Hepatic stellate cell (primary cell): ENCODE measurements at regions not wholly inside any gene's neighbourhood (a gene's known extent, or its start where the extent isn't known, plus 50 kb on each side); places are given as distances from the start of the nearest gene placed in this dataset.
"Not testable (repeated sequence)": the region's sequence is repeated elsewhere in the genome, so short reads cannot be mapped to it uniquely, and the experiment has no call there.

Experiments
- DNase-seq: peaks from one replicate; pipeline ENCODE4 v3.0.0; 2011; ENCODE audit warnings: low spot score

DNA sequence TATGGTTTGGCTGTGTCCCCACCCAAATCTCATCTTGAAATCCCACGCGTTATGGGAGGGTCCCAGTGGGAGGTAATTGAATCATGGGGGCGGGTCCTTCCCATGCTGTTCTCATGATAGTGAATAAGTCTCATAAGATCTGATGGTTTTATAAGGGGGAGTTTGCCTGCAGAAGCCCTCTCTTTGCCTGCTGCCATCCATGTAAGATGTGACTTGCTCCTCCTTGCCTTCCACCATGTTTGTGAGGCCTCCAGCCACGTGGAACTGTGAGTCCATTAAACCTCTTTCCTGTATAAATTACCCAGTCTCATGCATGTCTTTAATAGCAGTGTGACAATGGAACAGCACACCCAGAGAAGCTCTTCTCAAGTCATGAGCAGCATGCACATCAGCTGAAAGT is 119.1 kb upstream of the CARD11 start:
- not testable (repeated sequence) for DNase-seq

DNA sequence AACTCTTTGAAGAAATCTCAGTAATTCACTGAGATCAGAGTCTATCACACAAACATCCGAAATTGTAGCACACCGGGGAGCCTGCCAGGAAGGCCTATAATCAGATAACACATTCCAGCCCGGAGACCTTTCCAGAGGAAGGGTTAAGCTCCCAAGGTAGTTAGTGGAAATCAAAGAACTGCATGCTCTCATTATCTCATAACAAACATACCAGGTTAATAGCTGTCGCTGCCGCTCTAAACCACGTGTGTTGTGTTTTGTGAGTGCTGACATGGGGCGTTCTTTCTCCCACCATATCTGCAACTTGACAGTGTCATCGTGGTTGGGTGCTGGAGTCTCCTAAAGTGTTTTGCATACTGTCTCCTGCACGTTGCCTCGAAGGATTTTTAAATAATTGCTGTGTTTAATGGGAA is 120.7 kb upstream of the CARD11 start:
- no peak for DNase-seq

DNA sequence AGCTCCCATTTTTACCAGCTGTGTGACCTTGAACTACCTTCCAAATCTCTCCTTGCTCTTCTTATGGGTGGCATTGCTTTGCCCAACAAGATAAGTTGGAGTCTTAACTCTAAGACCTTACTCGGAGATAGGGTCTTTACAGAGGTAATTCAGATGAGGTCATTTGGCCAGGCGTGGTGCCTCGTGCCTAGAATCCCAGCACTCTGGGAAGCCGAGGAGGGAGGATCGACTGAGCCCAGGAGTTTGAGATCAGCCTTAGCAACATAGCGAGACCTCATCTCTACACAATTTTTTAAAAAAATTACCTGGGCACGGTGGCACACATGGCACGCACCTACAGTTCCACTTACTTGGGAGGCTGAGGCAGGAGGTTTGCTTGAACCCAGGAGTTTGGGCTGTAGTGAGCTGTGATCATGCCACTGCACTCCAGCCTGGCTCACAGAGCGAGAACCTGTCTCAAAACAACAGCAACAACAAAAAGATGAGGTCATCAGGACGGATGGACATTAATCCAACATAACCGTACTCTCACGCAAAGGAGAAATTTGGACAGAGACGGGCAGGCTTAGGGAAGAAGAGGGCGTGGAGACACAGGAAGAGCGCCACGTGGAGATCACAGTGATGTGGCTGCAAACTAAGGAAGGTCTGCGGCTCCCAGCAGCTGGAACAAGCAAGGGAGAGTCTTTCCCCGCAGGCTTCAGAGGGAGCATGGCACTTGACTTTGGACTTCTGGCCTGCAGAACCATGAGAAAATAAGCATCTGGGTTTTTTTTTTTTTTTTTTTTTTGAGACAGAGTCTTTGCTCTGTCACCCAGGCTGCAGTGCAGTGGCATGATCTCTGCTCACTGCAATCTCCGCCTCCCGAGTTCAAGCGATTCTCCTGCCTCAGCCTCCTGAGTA is 122.3 kb upstream of the CARD11 start:
- DNase-seq, result no peak

DNA sequence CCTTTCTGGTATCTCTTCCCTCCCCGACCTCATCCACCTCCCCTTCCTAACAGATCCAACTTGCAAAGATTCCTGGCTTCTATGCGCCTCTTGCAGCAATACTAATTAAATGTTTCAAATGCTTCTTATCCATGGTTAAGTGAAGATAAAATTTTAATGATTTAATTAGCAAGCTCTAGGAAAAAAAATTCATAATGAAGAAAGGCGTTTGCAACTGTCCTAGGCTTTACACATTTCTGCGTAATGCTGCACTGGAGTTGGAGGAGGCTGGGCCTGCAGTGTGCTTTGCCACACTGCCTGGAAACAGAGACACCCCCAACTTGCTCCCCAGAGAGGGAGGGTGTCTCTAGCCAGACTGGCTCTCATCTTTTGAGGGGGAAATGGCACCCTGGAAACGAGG is 123.9 kb upstream of the CARD11 start:
- no peak for DNase-seq

DNA sequence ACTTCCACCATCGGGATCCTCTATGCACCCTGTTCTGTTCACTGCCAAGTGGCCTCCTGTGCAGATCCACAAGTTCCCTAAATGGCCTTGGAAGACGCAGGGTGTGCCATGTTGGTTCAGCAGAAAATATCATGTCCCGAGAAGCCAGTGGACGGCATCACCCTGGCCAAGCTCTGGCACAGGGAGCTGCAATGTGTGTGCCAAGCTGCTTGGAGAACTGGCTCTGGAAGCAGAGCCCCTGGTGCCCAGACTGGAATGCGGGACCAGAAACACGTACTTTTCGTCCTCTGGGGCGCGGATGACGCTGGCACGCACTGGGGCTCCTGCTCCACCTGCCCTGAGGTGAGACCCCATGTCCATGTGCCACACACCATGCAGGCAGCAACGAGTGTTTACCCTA is 124.7 kb upstream of the CARD11 start:
- DNase-seq, result no peak

DNA sequence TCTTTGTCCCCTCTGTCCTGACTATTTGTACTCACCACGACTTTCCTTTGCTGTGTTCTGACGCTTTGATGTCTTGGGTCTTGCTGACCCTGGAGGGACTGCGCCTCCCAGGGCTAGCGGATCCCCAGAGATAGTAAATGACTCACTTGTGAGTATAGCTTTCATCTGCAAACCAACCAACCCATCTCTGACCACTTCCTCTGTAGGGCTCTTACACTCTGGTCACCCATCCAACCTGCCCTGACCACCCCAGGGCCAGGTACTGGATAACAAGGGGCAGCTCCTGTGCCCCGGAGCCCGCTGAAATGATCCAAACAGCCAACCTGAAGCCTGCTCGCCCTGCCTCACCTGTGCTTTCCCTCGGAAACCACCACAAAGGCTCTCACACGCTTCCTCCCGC is 125.2 kb upstream of the CARD11 start:
- no peak for DNase-seq

DNA sequence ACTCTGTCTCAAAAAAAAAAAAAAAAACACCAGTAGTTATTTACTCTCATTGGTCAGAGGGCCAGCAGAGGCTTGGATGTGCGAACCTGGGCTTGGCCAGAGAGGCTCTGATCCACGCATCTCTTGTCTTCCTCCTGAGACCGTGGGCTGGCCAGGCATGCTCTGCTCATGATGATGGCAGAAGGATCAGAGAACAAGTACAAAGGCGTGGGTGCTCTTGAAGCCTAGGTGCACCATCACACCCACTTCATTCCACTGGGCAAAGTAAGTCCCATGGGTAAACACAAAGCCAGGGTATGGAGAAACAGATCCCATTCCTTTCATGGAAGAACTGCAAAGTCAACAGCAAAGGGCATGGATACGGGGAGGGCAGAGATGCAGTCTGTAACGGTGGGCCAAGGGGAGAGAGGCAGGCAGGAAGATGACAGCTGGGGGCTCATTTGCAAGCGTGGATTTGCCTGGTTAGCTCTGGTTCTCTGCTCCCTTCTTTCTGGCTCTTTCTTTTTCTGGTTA is 128.2 kb upstream of the SDK1 start:
- DNase-seq, result no peak

DNA sequence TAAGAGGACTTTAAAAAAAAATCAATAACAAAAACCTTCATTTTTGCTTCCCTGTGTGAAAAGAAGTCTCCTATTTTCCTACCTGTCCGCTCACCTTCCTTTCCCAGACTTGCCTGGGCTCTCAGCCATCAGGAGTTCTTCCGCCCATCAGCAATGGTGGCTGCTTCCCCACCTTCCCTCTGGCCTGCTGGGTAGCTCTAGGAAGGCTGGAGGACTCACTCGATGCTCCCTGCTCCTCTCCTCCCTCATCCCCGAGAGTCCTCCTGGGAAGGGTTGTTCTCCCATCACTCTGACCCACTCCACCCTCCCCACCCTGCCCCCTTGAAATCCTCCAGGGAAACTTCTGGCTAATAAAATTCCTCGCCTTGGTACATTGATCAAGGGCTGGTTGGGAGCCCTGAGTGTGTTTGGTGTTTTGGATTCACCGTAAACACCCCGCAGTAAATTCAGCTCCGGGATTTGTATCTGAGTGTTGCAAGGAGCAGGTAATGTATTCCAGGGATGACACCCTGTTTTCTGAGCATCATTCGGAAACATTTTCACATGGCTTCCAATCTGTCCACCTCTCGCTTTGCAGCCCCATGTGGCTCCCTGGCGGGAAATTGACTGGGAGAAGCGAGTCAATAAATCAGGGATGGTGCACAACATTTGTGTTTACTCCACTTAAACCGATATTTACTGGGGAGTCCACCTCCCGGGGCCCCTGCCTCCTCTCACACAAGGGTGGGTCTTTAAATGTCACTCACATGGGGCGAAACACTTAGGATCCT is 126.4 kb upstream of the SDK1 start:
- DNase-seq, result no peak

DNA sequence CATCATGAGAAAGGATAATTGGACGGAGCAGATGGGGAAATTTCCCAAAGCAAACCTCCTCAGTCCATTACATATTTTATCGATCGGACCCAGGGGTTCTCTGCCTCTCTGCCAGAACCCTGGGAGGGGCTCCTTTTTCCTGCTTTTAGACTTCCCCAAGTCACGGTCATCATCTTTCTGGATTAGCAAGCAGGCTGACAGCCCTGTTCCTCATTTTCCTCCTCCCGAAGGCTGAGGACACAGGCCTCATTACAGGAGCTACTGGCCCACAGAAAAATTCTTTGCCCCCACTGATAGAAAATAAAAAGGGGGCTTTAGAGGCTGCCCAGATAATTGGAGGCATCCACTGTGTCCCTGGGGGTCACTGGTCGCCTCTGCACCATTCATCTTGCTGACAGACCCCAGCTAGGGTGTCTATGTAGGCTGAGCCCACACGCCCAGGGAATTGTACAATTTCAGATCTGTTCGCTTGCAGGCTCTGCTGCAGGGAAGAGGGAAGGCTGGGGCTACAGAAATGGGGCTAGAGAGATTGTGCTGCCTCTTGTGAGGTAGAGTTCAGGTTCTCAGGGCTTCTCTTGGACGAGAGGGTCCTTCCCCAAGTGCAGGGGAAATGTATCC is 125.7 kb upstream of the SDK1 start:
- no peak for DNase-seq

DNA sequence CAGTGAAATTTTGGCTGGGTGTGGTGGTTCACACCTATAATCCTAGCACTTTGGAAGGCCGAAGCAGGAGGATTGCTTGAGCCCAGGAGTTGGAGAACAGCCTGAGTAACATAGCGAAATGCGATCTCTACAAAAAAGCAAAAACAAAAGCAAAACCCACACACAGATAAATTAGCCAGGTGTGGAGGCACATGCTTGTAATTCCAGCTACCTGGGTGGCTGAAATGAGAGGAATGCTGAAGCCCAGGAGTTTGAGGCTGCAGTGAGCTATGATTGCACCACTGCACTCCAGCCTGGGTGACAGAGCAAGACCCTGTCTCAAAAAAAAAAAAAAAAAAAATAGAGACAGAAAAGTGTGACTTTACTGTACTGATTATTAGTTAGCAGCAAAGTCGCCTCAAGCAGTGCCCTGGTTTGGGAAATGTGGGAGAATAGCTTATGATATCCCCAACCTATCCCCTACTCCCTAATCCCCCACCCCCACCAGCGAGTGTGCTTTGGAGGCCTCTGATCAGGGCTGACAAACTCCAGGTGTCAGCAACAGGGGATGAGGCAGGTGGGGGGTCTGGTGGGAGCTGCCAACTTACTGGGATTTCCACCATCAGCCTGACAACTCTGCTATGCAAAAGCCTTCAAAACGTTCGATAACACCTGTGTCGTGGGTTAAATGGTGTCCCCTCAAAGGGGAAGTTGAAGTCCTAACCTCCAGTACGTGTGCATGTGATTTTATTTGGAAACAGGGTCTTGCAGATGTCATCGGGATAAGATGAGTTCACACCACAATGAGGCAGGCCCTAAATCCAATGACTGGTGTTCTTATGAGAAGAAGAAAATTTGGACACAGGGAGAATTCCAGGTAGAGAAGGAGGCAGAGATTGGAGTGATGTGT is 124.7 kb upstream of the SDK1 start:
- no peak for DNase-seq

DNA sequence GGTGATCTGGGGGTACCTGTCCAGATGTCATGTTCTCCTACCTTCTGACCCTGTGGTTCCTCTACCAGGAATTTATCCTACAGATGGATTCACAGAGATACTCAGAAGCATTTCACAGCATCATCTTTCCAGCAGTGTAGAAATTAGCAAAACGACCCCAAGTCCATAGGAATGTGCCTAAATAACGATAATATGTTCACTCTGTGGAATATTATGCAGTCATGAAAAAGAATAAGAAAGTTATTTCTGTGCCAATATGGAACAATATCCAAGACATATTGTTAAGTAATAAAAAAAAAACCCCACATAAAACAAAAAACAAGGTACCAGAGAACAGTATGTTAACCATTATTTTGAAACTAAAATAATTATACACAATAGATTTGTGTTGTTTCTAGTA is 123.8 kb upstream of the SDK1 start:
- DNase-seq, result no peak

DNA sequence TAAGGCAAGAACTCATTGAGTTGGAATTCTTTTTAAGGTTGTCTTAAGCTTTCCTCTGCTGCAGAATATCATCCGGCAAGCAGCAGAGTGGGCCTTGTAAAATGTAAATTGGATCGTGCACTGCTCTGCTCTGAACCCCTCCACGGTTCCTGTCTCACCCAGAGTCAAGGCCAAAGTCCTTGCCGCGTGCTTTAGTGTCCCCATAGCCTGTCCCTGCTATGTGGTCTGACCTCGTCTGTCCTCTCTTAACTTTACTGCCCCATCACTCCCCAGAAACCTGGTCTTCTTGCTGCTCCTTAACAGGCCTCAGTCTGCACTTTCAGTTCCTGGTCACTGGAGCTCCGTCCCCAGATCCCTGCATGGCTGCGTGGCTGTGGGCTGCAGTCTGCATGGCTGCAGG is 121.6 kb upstream of the SDK1 start:
- DNase-seq, result no peak

DNA sequence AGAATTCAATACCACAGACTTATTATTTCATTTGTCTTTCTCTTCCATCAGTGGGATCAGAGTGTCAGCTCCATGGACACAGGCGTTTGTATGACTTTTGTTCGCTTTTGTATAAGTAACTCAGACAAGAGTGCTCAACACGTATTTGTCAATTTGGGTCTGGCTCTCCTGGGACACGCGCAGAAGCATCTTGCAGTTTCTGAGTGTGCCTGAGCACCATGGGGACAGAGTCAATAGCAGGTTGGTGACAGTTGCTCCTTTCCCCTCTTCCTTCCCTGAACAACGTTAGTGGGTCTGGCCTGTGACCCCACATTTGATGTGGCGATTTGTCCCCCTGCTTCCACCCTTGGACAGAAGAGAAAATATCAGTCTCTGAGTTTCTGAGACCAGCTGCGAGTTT is 120.4 kb upstream of the SDK1 start:
- no peak for DNase-seq

DNA sequence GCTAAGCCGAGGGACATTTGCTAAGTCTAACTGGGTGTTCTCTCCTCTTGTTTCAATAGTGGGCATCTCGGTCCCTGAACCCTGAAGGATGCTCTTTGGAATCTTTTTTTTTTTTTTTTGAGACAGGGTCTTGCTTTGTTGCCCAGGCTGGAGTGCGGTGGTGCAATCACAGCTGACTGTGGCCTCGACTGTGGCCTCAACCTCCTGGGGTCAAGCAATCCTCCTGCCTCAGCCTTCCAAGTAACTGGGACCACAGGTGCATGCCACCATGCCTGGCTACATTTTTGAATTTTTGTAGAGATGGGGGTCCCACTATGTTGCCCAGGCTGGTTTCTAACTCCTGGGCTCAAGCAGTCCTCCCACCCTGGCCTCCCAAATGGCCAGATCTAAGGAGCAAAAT is 119.0 kb upstream of the SDK1 start:
- not testable (repeated sequence) for DNase-seq

DNA sequence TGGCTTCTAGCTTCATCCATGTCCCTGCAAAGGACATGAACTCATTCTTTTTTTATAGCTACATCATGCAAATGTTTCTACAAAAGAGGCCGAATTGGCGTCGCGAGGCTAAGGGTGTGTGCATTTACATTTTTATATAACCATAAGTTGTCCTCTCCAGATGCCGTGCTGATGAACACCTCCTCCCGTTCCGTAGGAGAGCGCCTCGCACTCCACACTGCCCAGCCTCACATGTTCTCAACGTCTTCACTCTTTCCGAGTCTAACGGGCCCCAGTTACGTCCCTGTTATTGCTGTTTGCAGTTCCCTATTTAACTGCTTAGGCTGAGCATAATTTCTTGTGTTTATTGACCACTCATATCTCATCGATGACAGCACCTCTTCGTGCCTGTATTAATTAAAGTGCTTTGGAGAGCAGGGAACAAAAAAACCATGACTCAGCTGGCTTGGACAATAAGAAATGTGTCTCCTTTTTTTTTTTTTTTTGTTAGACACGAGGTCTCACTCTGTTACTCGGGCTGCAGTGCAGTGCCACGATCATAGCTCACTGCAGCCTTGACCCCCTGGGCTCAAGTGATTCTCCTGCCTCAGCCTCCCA is 113.5 kb upstream of the SDK1 start:
- DNase-seq, result no peak

DNA sequence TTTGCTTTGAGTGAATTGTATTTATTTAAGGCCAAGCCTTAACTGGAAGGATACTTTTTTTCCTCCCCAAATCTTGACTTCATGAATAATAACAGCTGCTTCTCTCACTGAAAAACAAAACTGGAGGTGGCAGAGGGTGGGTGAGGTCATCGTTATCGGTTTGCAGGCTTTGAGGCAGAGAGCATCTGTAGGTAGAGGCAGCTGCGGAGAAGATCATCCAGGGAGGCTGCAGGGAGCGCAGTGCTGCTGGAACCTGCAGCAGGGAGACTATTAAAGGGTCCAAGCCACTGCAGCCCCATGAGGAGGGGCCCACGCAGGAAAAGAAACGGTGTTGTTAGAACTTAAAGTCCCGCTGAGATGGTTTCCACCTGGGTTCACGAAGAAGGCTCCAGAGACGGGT is 112.1 kb upstream of the SDK1 start:
- no peak for DNase-seq

DNA sequence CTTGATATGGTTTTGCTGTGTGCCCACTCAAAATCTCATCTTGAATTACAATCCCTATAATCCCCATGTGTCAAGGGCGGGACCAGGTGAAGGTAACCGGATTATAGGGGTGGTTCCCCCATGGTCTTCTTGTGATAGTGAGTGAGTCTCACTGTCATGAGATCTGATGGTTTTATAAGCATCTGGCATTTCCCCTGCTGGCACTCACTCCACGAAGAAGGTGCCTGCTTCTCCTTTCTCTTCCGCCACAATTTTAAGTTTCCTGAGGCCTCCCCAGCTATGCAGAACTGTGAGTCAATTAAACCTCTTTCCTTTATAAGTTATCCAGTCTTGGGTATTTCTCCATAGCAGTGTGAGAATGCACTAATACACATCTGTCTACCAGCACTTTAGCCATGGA is 109.5 kb upstream of the SDK1 start:
- DNase-seq, result no peak

DNA sequence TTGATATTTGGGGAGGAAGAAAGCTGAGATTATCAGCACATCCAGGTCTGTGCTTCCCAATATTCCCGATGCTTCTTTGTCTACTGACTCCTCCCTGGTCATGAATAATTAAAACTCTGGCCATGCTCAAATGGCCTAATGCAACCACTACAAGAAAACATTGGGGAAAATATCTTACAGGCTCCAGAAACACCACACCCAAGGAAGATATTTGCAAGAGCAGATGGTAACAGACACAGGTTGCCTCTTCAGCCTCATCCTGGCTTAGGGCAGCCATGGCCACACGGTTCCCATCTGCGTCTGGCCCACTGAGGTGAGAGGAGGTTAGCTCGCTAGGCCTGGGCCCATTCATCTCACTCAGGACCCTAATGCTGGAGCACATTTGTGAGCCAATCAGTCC is 108.4 kb upstream of the SDK1 start:
- DNase-seq, result no peak

DNA sequence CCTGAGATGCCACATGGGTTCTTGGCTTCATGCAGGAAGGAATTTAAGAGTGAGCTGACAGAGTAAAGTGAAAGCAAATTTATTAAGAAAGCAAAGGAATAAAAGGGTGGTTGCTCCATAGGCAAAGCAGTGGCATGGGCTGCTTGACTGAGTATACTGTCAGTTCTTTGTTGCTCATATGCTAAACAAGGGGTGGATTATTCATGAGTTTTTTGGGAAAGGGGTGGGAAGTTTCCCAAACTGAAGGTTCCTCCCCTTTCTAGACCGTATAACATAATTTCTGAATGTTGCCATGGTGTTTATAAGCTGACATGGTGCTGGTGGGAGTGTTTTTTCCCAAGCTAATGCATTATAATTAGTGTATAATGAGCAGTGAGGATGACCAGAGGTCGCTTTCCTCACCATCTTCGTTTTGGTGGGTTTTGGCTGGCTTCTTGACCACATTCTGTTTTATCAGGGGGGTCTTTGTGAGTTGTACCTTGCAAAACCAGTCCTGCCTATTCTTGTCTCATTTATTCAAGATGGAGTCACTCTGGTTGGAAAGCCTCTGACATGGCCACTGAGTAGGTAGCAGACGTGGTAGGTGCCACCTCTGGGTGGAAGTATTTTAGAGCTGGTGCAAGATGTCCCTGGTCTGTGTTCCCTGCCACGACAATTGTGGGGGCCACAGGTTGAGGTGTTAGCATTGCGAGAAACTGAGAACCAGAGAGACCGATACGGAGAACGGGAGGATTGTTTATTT is 107.5 kb upstream of the SDK1 start:
- DNase-seq, result no peak

DNA sequence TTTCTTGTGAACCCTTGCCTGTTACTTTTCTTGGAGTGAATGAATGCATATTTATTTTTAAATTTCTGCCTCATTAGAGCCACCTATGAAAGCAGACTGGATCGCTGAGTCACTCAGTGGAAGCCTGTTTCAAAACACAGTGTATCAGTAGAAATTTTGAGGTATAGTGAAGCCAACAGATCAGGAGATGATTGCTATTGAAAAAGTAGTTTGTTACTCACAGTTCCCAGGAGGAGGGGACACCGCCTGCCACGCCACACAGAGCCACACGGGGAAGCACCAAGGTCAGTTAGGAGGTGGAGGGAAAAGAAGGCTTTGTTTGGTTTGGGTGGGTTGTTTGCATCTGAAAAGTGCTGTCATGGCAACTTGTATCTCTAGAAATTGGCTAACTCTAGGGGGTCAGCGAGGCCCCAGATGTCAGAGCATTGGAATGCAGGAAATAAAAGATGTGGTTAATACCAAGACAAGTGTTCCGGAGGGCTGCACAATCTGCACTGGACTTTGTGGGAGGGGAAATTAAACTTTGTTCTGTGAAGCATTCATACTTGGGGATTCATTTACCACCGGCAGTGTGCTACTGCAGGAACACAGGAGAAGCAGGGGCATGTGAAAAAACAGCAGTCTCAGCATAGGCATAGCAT is 106.4 kb upstream of the SDK1 start:
- peak; percentile 39 for DNase-seq
